ENCODE measurements at regions not wholly inside any gene's neighbourhood (a gene's known extent, or its start where the extent isn't known, plus 50 kb on each side); places are given as distances from the start of the nearest gene placed in this dataset.
"Not testable (repeated sequence)": the region's sequence is repeated elsewhere in the genome, so short reads cannot be mapped to it uniquely, and the experiment has no call there.

- Mint-ChIP-seq H3K4me1 (no peaks in the 10 kb centered on the region), H3K36me3 (peaks cover 0 to 4% (median 0%) of the 10 kb centered on the region in 3 donors), H3K27ac (no peak overlapping the region), H3K27me3 (ENCODE audit: low read depth in 3 of 3) (peaks cover 0 to 8% (median 4%) of the 10 kb centered on the region in 3 donors), H3K4me3 (no peak overlapping the region), H3K9me3 (no peaks in the 10 kb centered on the region)
- no peak for DNase-seq
These were observed 241.5 kb downstream of the RNF152 start for GRCh38 chr18:61651145-61651879.

- H3K4me3 Mint-ChIP-seq, result no peak overlapping the region
These were observed 248.7 kb downstream of the RNF152 start for GRCh38 chr18:61643884-61644647.

GRCh38 chr18:61639886-61640285 lies 252.9 kb downstream of the RNF152 start:
- H3K27ac Mint-ChIP-seq, result no peak overlapping the region
- H3K4me3 Mint-ChIP-seq, result no peak overlapping the region
- no peak for DNase-seq
- H3K27me3 Mint-ChIP-seq (ENCODE audit: low read depth in 3 of 3), result peaks cover 2 to 6% (median 3%) of the 10 kb centered on the region in 3 donors
- H3K36me3 Mint-ChIP-seq, result no peaks in the 10 kb centered on the region
- H3K9me3 Mint-ChIP-seq, result peaks cover 0 to 6% (median 0%) of the 10 kb centered on the region in 6 donors
- peaks cover 6 to 24% of the 10 kb centered on the region in 2 donors for H3K4me1 Mint-ChIP-seq

More at GRCh38 chr18:61643884-61644647, 248.7 kb downstream of the RNF152 start:
- no peak for DNase-seq
- H3K4me1 Mint-ChIP-seq, result peaks cover 6 to 24% of the 10 kb centered on the region in 2 donors
- H3K36me3 Mint-ChIP-seq, result no peaks in the 10 kb centered on the region
- no peak overlapping the region for H3K27ac Mint-ChIP-seq
- peaks cover 4 to 5% (median 5%) of the 10 kb centered on the region in 3 donors for H3K27me3 Mint-ChIP-seq (ENCODE audit: low read depth in 3 of 3)
- peaks cover 0 to 6% (median 0%) of the 10 kb centered on the region in 6 donors for H3K9me3 Mint-ChIP-seq

GRCh38 chr18:61637905-61638595 lies 254.8 kb downstream of the RNF152 start:
- no peak for DNase-seq
- H3K27me3 Mint-ChIP-seq (ENCODE audit: low read depth in 3 of 3), result peaks cover 0 to 6% (median 2%) of the 10 kb centered on the region in 3 donors
- H3K36me3 Mint-ChIP-seq, result no peaks in the 10 kb centered on the region
- peaks cover 1 to 13% of the 10 kb centered on the region in 2 donors for H3K4me1 Mint-ChIP-seq
- no peak overlapping the region for H3K27ac Mint-ChIP-seq
- no peak overlapping the region for H3K4me3 Mint-ChIP-seq
- H3K9me3 Mint-ChIP-seq, result peaks cover 0 to 3% (median 0%) of the 10 kb centered on the region in 6 donors

GRCh38 chr18:61637319-61637718 lies 255.5 kb downstream of the RNF152 start:
- no peaks in the 10 kb centered on the region for H3K36me3 Mint-ChIP-seq
- no peak overlapping the region for H3K27ac Mint-ChIP-seq

GRCh38 chr18:61635901-61636528 lies 256.8 kb downstream of the RNF152 start:
- H3K9me3 Mint-ChIP-seq, result no peaks in the 10 kb centered on the region
- H3K4me3 Mint-ChIP-seq, result no peak overlapping the region
- peaks cover 1 to 10% of the 10 kb centered on the region in 2 donors for H3K4me1 Mint-ChIP-seq
- H3K36me3 Mint-ChIP-seq, result no peaks in the 10 kb centered on the region
- H3K27ac Mint-ChIP-seq, result peak overlapping the region in 1 of 6 donors; percentile 45
- peak in 2 of 3 donors; percentile 7 to 14 for DNase-seq
- peaks cover 0 to 6% (median 2%) of the 10 kb centered on the region in 3 donors for H3K27me3 Mint-ChIP-seq (ENCODE audit: low read depth in 3 of 3)

More at GRCh38 chr18:61637319-61637718, 255.5 kb downstream of the RNF152 start:
- H3K27me3 Mint-ChIP-seq (ENCODE audit: low read depth in 3 of 3), result peaks cover 0 to 6% (median 2%) of the 10 kb centered on the region in 3 donors
- DNase-seq, result no peak
- no peak overlapping the region for H3K4me3 Mint-ChIP-seq
- H3K9me3 Mint-ChIP-seq, result no peaks in the 10 kb centered on the region
- peaks cover 1 to 13% of the 10 kb centered on the region in 2 donors for H3K4me1 Mint-ChIP-seq

GRCh38 chr18:61628085-61628484 lies 264.7 kb downstream of the RNF152 start:
- H3K36me3 Mint-ChIP-seq, result no peaks in the 10 kb centered on the region
- no peaks in the 10 kb centered on the region for H3K4me1 Mint-ChIP-seq
- H3K27me3 Mint-ChIP-seq (ENCODE audit: low read depth in 3 of 3), result peaks cover 3 to 11% (median 10%) of the 10 kb centered on the region in 3 donors
- no peak overlapping the region for H3K27ac Mint-ChIP-seq
- no peaks in the 10 kb centered on the region for H3K9me3 Mint-ChIP-seq
- DNase-seq, result no peak
- no peak overlapping the region for H3K4me3 Mint-ChIP-seq

GRCh38 chr18:61624631-61625030 lies 268.2 kb downstream of the RNF152 start:
- not testable (repeated sequence) for H3K4me1 Mint-ChIP-seq, H3K9me3 Mint-ChIP-seq, DNase-seq, H3K36me3 Mint-ChIP-seq, H3K4me3 Mint-ChIP-seq, H3K27ac Mint-ChIP-seq
- H3K27me3 Mint-ChIP-seq (ENCODE audit: low read depth in 3 of 3), result peaks cover 6 to 11% (median 10%) of the 10 kb centered on the region in 3 donors

- Mint-ChIP-seq H3K36me3 (no peaks in the 10 kb centered on the region), H3K9me3 (peaks cover 0 to 4% (median 0%) of the 10 kb centered on the region in 6 donors), H3K4me1 (no peaks in the 10 kb centered on the region), H3K4me3 (no peak overlapping the region), H3K27ac (no peak overlapping the region), H3K27me3 (ENCODE audit: low read depth in 3 of 3) (peaks cover 4 to 9% (median 9%) of the 10 kb centered on the region in 3 donors)
- no peak for DNase-seq
These were observed 273.0 kb downstream of the RNF152 start for GRCh38 chr18:61619783-61620182.

- Mint-ChIP-seq H3K4me3 (no peak overlapping the region), H3K9me3 (peaks cover 0 to 4% (median 0%) of the 10 kb centered on the region in 6 donors)
These were observed 274.0 kb downstream of the RNF152 start for GRCh38 chr18:61618816-61619215.

GRCh38 chr18:61616111-61616610 lies 276.6 kb downstream of the RNF152 start:
- H3K4me1 Mint-ChIP-seq, result no peaks in the 10 kb centered on the region
- H3K9me3 Mint-ChIP-seq, result peaks cover 0 to 6% (median 0%) of the 10 kb centered on the region in 6 donors
- peaks cover 5 to 9% (median 6%) of the 10 kb centered on the region in 3 donors for H3K27me3 Mint-ChIP-seq (ENCODE audit: low read depth in 3 of 3)
- no peak for DNase-seq
- H3K4me3 Mint-ChIP-seq, result no peak overlapping the region
- no peaks in the 10 kb centered on the region for H3K36me3 Mint-ChIP-seq
- no peak overlapping the region for H3K27ac Mint-ChIP-seq

More at GRCh38 chr18:61618816-61619215, 274.0 kb downstream of the RNF152 start:
- no peaks in the 10 kb centered on the region for H3K36me3 Mint-ChIP-seq
- no peak overlapping the region for H3K27ac Mint-ChIP-seq
- H3K4me1 Mint-ChIP-seq, result no peaks in the 10 kb centered on the region
- H3K27me3 Mint-ChIP-seq (ENCODE audit: low read depth in 3 of 3), result peaks cover 0 to 9% (median 6%) of the 10 kb centered on the region in 3 donors
- DNase-seq, result no peak

- H3K27me3 Mint-ChIP-seq (ENCODE audit: low read depth in 3 of 3), result peaks cover 0 to 8% (median 4%) of the 10 kb centered on the region in 3 donors
- no peaks in the 10 kb centered on the region for H3K36me3 Mint-ChIP-seq
- H3K4me3 Mint-ChIP-seq, result no peak overlapping the region
- H3K27ac Mint-ChIP-seq, result no peak overlapping the region
- H3K4me1 Mint-ChIP-seq, result no peaks in the 10 kb centered on the region
- no peak for DNase-seq
- peaks cover 0 to 3% (median 0%) of the 10 kb centered on the region in 6 donors for H3K9me3 Mint-ChIP-seq
These were observed 279.3 kb downstream of the CDH20 start for GRCh38 chr18:61612517-61612916.

GRCh38 chr18:61609131-61609530 lies 275.9 kb downstream of the CDH20 start:
- Mint-ChIP-seq H3K9me3 (peaks cover 0 to 5% (median 0%) of the 10 kb centered on the region in 6 donors), H3K4me1 (no peaks in the 10 kb centered on the region), H3K27me3 (ENCODE audit: low read depth in 3 of 3) (peaks cover 0 to 8% (median 4%) of the 10 kb centered on the region in 3 donors), H3K4me3 (no peak overlapping the region), H3K27ac (no peak overlapping the region), H3K36me3 (no peaks in the 10 kb centered on the region)
- no peak for DNase-seq

Measured in immature natural killer cell (primary cell).